H1 (cell line): ENCODE measurements at regions not wholly inside any gene's neighbourhood (a gene's known extent, or its start where the extent isn't known, plus 50 kb on each side); places are given as distances from the start of the nearest gene placed in this dataset.

Experiments used
- CHD1 ChIP-seq: IDR thresholded peaks from 2 replicates; pipeline ENCODE4 v1.6.1; 2012; ENCODE audit warnings: low read depth, low read length, improper control_type of control experiment
- CHD7 ChIP-seq: fragments of 300-600 bp; sonication (generic); IDR thresholded peaks from 2 replicates; pipeline ENCODE4 v1.7.1; 2012; ENCODE audit warnings: low read length, moderate library complexity, mild to moderate bottlenecking, inconsistent platforms; ENCODE audit not compliant: insufficient replicate concordance
- E2F6 ChIP-seq: IDR thresholded peaks from 2 replicates; pipeline ENCODE4 v1.6.1; 2012; ENCODE audit warnings: inconsistent platforms
- EGR1 ChIP-seq: IDR thresholded peaks from 2 replicates; pipeline ENCODE4 v1.6.1; 2011; ENCODE audit warnings: low read depth, low read length, borderline replicate concordance
- EZH2 ChIP-seq: fragments of 200-600 bp; sonication (generic); IDR thresholded peaks from 2 replicates; pipeline ENCODE4 v1.7.1; 2012; ENCODE audit warnings: low read depth, mild to moderate bottlenecking, moderate library complexity, low read length, inconsistent platforms; ENCODE audit not compliant: severe bottlenecking
- JUN ChIP-seq: IDR thresholded peaks from 2 replicates; pipeline ENCODE4 v1.6.1; 2011; ENCODE audit warnings: low read depth, mild to moderate bottlenecking, improper control_type of control experiment, low read length
- KDM1A ChIP-seq: fragments of 200-600, 300-600 bp; sonication (generic); IDR thresholded peaks from 2 replicates; pipeline ENCODE4 v1.7.1; 2016; ENCODE audit warnings: mild to moderate bottlenecking, low read length, borderline replicate concordance
- TF ChIP-seq, protein P1 (sequence below), 3 experiments: IDR thresholded peaks; 1 replicate in 2 of 3; 2 replicates in 1 of 3; pipeline versions ENCODE4 v1.5.1 to v1.6.1; 2011; ENCODE audit warnings: low read length in 3 of 3, mild to moderate bottlenecking in 3 of 3, inconsistent platforms in 2 of 3, low read depth in 1 of 3, moderate library complexity in 1 of 3; ENCODE audit not compliant: insufficient read depth in 1 of 3; ENCODE audit errors: control extremely low read depth in 1 of 3

GRCh38 chr3:166362698-166363097 lies 525.5 kb upstream of the BCHE start (continued):
- TF ChIP-seq CHD7 (no peak), E2F6 (no peak), JUN (no peak), EZH2 (no peak), EGR1 (no peak), CHD1 (no peak), KDM1A (no peak)
- TF ChIP-seq, protein P1, sequence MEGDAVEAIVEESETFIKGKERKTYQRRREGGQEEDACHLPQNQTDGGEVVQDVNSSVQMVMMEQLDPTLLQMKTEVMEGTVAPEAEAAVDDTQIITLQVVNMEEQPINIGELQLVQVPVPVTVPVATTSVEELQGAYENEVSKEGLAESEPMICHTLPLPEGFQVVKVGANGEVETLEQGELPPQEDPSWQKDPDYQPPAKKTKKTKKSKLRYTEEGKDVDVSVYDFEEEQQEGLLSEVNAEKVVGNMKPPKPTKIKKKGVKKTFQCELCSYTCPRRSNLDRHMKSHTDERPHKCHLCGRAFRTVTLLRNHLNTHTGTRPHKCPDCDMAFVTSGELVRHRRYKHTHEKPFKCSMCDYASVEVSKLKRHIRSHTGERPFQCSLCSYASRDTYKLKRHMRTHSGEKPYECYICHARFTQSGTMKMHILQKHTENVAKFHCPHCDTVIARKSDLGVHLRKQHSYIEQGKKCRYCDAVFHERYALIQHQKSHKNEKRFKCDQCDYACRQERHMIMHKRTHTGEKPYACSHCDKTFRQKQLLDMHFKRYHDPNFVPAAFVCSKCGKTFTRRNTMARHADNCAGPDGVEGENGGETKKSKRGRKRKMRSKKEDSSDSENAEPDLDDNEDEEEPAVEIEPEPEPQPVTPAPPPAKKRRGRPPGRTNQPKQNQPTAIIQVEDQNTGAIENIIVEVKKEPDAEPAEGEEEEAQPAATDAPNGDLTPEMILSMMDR (IDR thresholded peaks at IDR 0.05; ENCODE audit: control extremely low read depth in 1 of 3, insufficient read depth in 1 of 3, low read depth in 1 of 3, low read length in 3 of 3) = no peak
